ENCODE measurements at regions not wholly inside any gene's neighbourhood (a gene's known extent, or its start where the extent isn't known, plus 50 kb on each side); places are given as distances from the start of the nearest gene placed in this dataset.

DNA sequence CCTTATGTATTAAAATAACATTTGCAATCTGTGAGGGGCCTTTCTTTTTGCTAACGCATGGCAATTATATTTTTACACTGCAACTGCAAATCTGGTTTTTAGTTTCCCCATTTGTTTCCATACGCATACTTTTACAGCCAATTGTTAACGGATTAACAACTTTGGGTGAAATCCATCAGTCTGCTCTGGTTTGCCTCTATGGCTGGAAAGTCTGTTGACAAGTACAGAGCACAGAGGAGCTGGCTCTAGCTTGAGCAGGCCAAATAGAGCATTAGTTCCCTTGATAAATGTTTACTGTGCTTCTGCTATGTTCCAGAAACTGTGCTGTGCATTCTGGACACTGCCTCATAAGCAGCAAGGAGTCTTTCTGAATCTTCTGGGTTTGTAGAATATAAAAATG, 400.4 kb upstream of the KIF2A start:
- Mint-ChIP-seq H3K27me3 (ENCODE audit: low read depth in 2 of 2) (no peaks in the 10 kb centered on the region), H3K27ac (no peak overlapping the region), H3K36me3 (no peaks in the 10 kb centered on the region), H3K4me1 (no peaks in the 10 kb centered on the region), H3K4me3 (no peak overlapping the region), H3K9me3 (peaks cover 0 to 4% of the 10 kb centered on the region in 2 donors)
- no peaks in the 10 kb centered on the region for H3K36me3 ChIP-seq (ENCODE audit: control insufficient read depth, insufficient read depth, low read length)
- 92% methylated on average over 3 of the region's 3 CpGs for WGBS (ENCODE audit: insufficient coverage)
- ATAC-seq = no peak
- intact Hi-C loops (cut with micrococcal nuclease) = no loop called here
- no peak for DNase-seq
- no peaks in the 10 kb centered on the region for H3K4me1 ChIP-seq (ENCODE audit: control insufficient read depth, insufficient read depth, low read length)
- TF ChIP-seq, protein P1, sequence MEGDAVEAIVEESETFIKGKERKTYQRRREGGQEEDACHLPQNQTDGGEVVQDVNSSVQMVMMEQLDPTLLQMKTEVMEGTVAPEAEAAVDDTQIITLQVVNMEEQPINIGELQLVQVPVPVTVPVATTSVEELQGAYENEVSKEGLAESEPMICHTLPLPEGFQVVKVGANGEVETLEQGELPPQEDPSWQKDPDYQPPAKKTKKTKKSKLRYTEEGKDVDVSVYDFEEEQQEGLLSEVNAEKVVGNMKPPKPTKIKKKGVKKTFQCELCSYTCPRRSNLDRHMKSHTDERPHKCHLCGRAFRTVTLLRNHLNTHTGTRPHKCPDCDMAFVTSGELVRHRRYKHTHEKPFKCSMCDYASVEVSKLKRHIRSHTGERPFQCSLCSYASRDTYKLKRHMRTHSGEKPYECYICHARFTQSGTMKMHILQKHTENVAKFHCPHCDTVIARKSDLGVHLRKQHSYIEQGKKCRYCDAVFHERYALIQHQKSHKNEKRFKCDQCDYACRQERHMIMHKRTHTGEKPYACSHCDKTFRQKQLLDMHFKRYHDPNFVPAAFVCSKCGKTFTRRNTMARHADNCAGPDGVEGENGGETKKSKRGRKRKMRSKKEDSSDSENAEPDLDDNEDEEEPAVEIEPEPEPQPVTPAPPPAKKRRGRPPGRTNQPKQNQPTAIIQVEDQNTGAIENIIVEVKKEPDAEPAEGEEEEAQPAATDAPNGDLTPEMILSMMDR (IDR thresholded peaks at IDR 0.05) = no peak
- H3K4me3 ChIP-seq (ENCODE audit: low read length) = no peak overlapping the region
- H3K27me3 ChIP-seq (ENCODE audit: control insufficient read depth, insufficient read depth, low read length) = no peaks in the 10 kb centered on the region
- no peaks in the 10 kb centered on the region for H3K9me3 ChIP-seq (ENCODE audit: control insufficient read depth, insufficient read depth, low read length)
- H3K27ac ChIP-seq (ENCODE audit: low read length) = no peak overlapping the region

DNA sequence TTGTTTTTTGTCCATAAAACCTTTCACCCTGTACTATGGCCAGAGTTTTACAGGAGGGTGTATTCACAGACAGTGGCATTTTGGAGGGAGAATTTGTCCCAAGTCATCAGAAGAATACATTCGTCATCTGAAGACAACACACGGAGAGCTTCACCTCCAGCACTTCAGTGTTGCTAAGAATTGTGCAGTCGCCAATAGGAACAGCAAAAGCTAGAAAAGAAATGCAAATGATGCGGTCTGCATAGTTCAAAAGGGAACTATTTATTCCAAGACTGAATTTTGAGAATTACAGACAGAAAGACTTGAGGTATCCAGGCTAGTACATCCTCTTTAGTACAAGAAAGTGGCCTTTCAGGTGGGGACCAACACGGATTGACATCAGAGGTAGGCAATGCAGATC, 399.2 kb upstream of the KIF2A start:
- Histone ChIP-seq H3K9me3 (ENCODE audit: control insufficient read depth, insufficient read depth, low read length) (no peaks in the 10 kb centered on the region), H3K4me3 (ENCODE audit: low read length) (no peak overlapping the region), H3K36me3 (ENCODE audit: control insufficient read depth, insufficient read depth, low read length) (no peaks in the 10 kb centered on the region), H3K27ac (ENCODE audit: low read length) (no peak overlapping the region), H3K27me3 (ENCODE audit: control insufficient read depth, insufficient read depth, low read length) (no peaks in the 10 kb centered on the region), H3K4me1 (ENCODE audit: control insufficient read depth, insufficient read depth, low read length) (no peaks in the 10 kb centered on the region)
- Mint-ChIP-seq H3K4me3 (no peak overlapping the region), H3K9me3 (peaks cover 3 to 4% of the 10 kb centered on the region in 2 donors), H3K4me1 (no peaks in the 10 kb centered on the region), H3K36me3 (no peaks in the 10 kb centered on the region), H3K27ac (no peak overlapping the region), H3K27me3 (ENCODE audit: low read depth in 2 of 2) (no peaks in the 10 kb centered on the region)
- TF ChIP-seq, protein P1 (IDR thresholded peaks at IDR 0.05) = no peak
- no peak for DNase-seq
- no peak for ATAC-seq
- intact Hi-C loops (cut with micrococcal nuclease) = no loop called here
- 81% methylated on average over 5 of the region's 5 CpGs for WGBS (ENCODE audit: insufficient coverage)

DNA sequence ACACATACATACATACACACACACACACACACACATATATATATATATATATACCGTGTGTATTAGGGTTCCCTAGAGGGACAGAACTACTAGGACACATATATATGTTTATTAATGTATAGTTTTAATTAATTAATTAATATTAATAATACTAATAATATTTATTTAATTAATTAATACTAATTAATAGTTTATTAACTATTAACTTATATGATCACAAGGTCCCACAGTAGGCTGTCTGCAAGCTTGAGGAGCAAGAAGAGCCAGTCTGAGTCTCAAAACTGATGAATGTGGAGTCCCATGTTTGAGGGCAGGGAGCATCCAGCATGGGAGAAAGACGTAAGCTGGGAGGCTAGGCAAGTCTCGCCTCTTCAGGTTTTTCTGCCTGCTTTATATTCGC, 398.0 kb upstream of the KIF2A start:
- Histone ChIP-seq H3K27me3 (ENCODE audit: control insufficient read depth, insufficient read depth, low read length) (no peaks in the 10 kb centered on the region), H3K4me3 (ENCODE audit: low read length) (no peak overlapping the region), H3K4me1 (ENCODE audit: control insufficient read depth, insufficient read depth, low read length) (no peaks in the 10 kb centered on the region), H3K27ac (ENCODE audit: low read length) (no peak overlapping the region), H3K9me3 (ENCODE audit: control insufficient read depth, insufficient read depth, low read length) (no peaks in the 10 kb centered on the region), H3K36me3 (ENCODE audit: control insufficient read depth, insufficient read depth, low read length) (no peaks in the 10 kb centered on the region)
- no peaks in the 10 kb centered on the region for H3K27me3 Mint-ChIP-seq (ENCODE audit: low read depth in 2 of 2)
- no peaks in the 10 kb centered on the region for H3K36me3 Mint-ChIP-seq
- H3K4me1 Mint-ChIP-seq = no peaks in the 10 kb centered on the region
- H3K9me3 Mint-ChIP-seq = peaks cover 2 to 4% of the 10 kb centered on the region in 2 donors
- ATAC-seq = no peak
- H3K4me3 Mint-ChIP-seq = no peak overlapping the region
- no peak for DNase-seq
- intact Hi-C loops (cut with micrococcal nuclease) = no loop called here
- TF ChIP-seq, protein P1 (IDR thresholded peaks at IDR 0.05) = no peak
- H3K27ac Mint-ChIP-seq = no peak overlapping the region
- 97% methylated on average over 3 of the region's 4 CpGs for WGBS (ENCODE audit: insufficient coverage)

DNA sequence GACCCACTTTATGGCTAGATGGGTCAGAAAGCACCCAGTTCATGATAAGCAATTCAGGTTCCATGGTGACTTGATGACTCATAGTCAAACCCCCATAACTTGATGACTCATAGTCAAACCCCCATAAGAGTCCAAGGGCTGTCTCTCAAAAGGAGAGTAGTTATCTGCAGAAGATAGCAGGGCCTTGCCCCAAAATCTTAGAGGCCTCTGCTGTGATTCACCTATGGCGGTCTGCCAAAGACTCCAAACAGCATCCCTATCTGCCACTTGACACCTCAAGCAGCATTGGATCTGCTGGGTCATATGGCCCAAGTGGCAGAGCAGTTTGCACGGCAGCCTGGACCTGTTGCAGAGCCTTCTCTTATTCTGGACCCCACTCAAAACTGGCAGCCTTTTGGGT, 395.2 kb upstream of the KIF2A start:
- Histone ChIP-seq H3K27ac (ENCODE audit: low read length) (no peak overlapping the region), H3K4me3 (ENCODE audit: low read length) (no peak overlapping the region), H3K4me1 (ENCODE audit: control insufficient read depth, insufficient read depth, low read length) (no peaks in the 10 kb centered on the region), H3K9me3 (ENCODE audit: control insufficient read depth, insufficient read depth, low read length) (no peaks in the 10 kb centered on the region), H3K27me3 (ENCODE audit: control insufficient read depth, insufficient read depth, low read length) (no peaks in the 10 kb centered on the region), H3K36me3 (ENCODE audit: control insufficient read depth, insufficient read depth, low read length) (no peaks in the 10 kb centered on the region)
- H3K4me3 Mint-ChIP-seq = no peak overlapping the region
- peaks cover 0 to 4% of the 10 kb centered on the region in 2 donors for H3K9me3 Mint-ChIP-seq
- WGBS (ENCODE audit: insufficient coverage) = 89% methylated on average over 2 of the region's 2 CpGs
- H3K27ac Mint-ChIP-seq = no peak overlapping the region
- intact Hi-C loops (cut with micrococcal nuclease) = no loop called here
- ATAC-seq (no peak), DNase-seq (no peak)
- TF ChIP-seq, protein P1 (IDR thresholded peaks at IDR 0.05) = no peak
- no peaks in the 10 kb centered on the region for H3K4me1 Mint-ChIP-seq
- no peaks in the 10 kb centered on the region for H3K36me3 Mint-ChIP-seq
- no peaks in the 10 kb centered on the region for H3K27me3 Mint-ChIP-seq (ENCODE audit: low read depth in 2 of 2)

Measured in natural killer cell (primary cell).